Neutrophil (primary cell): ENCODE measurements at regions not wholly inside any gene's neighbourhood (a gene's known extent, or its start where the extent isn't known, plus 50 kb on each side); places are given as distances from the start of the nearest gene placed in this dataset.

Experiments used
- H3K27ac ChIP-seq: fragments of 200-600 bp; sonication (generic); 2 replicates; pipeline ENCODE4 v1.5.1; 2016; ENCODE audit warnings: mild to moderate bottlenecking, moderate library complexity
- H3K27me3 ChIP-seq: fragments of 200-600 bp; sonication (generic); 2 replicates; pipeline ENCODE4 v1.6.0; 2016; ENCODE audit warnings: mild to moderate bottlenecking
- H3K36me3 ChIP-seq: fragments of 200-600 bp; sonication (generic); 2 replicates; pipeline ENCODE4 v1.5.1; 2017
- H3K4me1 ChIP-seq, 2 experiments: fragments of 200-600 bp in 1 of 2; sonication (generic) in 1 of 2; 1 replicate in 1 of 2; 2 replicates in 1 of 2; pipeline versions ENCODE4 v1.5.1 to v1.6.1; 2013 to 2016; ENCODE audit warnings: low read depth in 1 of 2, low read length in 1 of 2, mild to moderate bottlenecking in 1 of 2, moderate library complexity in 1 of 2; ENCODE audit not compliant: control insufficient read depth in 1 of 2, insufficient read depth in 1 of 2
- H3K4me3 ChIP-seq, 2 experiments: fragments of 200-600 bp in 1 of 2; sonication (generic) in 1 of 2; 1 replicate in 1 of 2; 2 replicates in 1 of 2; pipeline ENCODE4 v1.5.1; 2013 to 2016; ENCODE audit warnings: low read depth in 1 of 2, low read length in 1 of 2, mild to moderate bottlenecking in 1 of 2, moderate library complexity in 1 of 2
- H3K9me3 ChIP-seq: fragments of 200-600 bp; sonication (generic); 2 replicates; pipeline ENCODE4 v1.5.1; 2016
- CTCF ChIP-seq: fragments of 200-600 bp; sonication (generic); IDR thresholded peaks from 2 replicates; pipeline ENCODE4 v1.5.1; 2016; ENCODE audit warnings: antibody characterized with exemption

DNA sequence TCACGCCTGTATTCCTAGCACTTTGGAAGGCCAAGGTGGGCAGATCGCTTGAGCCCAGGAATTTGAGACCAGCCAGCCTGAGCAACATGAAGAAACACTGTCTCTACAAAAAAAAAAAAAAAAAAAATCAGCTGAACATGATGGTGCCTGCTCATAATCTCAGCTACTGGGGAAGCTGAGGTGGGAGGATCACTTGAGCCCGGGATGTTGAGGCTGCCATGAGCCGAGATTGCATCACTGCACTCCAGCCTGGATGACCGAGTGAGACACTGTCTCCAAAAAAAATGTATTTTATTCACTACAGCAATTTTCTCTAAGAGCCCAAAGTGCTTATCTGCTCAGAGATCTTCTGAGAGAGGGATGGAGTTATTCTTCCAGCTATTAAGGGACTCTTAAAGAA lies 215.8 kb upstream of the PPP3CA start:
- H3K27me3 ChIP-seq, result no peaks in the 10 kb centered on the region
- no peaks in the 10 kb centered on the region for H3K9me3 ChIP-seq
- H3K36me3 ChIP-seq, result no peaks in the 10 kb centered on the region
- no peak for TF ChIP-seq CTCF
- no peak overlapping the region for H3K4me3 ChIP-seq
- no peaks in the 10 kb centered on the region for H3K4me1 ChIP-seq
- H3K27ac ChIP-seq, result no peak overlapping the region

DNA sequence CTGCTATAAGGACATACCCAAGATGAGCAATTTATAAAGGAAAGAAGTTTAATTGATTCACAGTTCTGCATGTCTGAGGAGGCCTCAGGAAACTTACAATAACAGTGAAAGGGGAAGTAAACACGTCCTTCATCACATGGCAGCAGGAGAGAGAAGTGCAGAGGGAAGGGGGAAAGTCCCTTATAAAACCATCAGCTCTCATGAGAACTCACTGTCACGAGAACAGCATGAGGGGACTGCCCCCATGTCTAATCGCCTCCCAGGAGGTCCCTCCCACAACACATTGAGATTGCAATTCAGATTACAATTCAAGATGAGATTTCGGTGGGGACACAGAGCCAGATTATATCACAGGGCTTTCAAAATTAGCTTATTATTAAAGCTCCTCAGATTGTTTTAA lies 209.5 kb upstream of the PPP3CA start:
- Histone ChIP-seq H3K36me3 (no peaks in the 10 kb centered on the region), H3K27me3 (no peaks in the 10 kb centered on the region), H3K4me3 (no peak overlapping the region), H3K9me3 (peaks cover 7% of the 10 kb centered on the region), H3K27ac (no peak overlapping the region), H3K4me1 (no peaks in the 10 kb centered on the region)
- TF ChIP-seq CTCF, result no peak

DNA sequence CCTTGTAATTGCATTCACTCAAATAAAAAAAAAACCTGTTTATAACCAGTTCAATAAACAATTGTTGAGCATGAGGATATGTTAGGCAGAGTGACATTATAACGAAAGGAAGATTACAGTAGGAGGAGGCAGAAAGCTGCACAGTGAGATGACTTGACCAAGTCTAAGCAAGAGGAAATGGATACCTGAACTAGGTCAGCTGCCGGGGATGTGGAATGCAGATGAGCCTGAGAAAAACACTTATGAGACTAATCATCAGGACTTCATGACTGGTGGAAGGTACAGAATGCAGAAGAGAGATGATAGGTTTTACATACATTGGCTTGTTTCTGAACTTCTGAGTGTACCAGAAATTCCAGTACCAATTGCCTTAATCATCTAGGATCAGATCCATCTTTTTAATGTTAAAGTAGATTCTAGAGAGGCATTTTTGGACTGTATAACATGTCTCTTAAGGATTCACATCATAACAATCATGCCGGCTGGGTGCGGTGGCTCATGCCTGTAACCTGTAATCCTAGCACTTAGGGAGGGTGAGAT lies 208.1 kb upstream of the PPP3CA start:
- H3K9me3 ChIP-seq, result peaks cover 7% of the 10 kb centered on the region
- no peak overlapping the region for H3K27ac ChIP-seq
- no peaks in the 10 kb centered on the region for H3K27me3 ChIP-seq
- TF ChIP-seq CTCF, result no peak
- no peaks in the 10 kb centered on the region for H3K36me3 ChIP-seq
- H3K4me1 ChIP-seq, result no peaks in the 10 kb centered on the region
- no peak overlapping the region for H3K4me3 ChIP-seq

DNA sequence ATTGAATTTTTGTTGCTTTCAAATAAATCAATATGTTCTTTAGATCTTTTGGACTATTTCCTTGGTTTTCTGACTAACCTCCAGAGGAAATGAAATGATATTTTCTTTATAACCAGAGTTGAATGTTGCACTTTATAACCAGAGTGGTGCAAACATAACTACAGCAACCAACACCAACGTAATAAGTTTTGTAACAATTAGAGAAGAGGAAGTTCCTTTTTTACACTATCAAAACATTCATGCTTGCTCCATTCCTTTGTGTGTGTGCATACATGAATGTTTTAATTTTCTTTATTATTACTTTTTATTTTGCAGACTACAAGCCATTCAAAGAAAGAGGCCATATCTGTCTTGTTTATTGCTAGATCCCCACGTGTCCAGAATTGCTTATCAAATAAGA lies 193.0 kb upstream of the PPP3CA start:
- Histone ChIP-seq H3K36me3 (no peaks in the 10 kb centered on the region), H3K27me3 (no peaks in the 10 kb centered on the region), H3K4me1 (peaks cover 15 to 21% of the 10 kb centered on the region in 2 experiments), H3K4me3 (no peak overlapping the region), H3K9me3 (no peaks in the 10 kb centered on the region), H3K27ac (peak overlapping the region; percentile 56)
- TF ChIP-seq CTCF, result no peak

DNA sequence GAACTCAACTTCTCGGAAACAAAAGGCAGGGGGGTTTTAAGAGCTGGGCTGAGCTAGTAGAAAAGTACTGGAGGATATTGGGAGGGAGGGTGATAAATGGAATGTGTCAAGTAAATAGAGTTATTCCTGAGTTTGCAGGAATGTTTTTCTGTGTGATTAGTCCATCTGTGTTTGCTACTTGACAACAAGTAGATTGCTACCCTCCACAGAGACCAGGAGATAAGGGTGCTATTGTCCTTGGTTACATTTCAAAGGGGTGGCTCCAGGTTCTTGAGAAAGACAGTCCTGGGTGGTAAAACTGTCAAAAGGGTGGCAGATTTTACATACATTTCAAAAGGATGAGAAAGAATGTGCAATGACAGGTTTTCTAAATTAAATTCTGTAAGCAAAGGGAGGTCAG lies 181.2 kb upstream of the PPP3CA start:
- no peak overlapping the region for H3K4me3 ChIP-seq
- no peaks in the 10 kb centered on the region for H3K36me3 ChIP-seq
- no peaks in the 10 kb centered on the region for H3K4me1 ChIP-seq
- no peak for TF ChIP-seq CTCF
- no peak overlapping the region for H3K27ac ChIP-seq
- H3K9me3 ChIP-seq, result no peaks in the 10 kb centered on the region
- no peaks in the 10 kb centered on the region for H3K27me3 ChIP-seq

DNA sequence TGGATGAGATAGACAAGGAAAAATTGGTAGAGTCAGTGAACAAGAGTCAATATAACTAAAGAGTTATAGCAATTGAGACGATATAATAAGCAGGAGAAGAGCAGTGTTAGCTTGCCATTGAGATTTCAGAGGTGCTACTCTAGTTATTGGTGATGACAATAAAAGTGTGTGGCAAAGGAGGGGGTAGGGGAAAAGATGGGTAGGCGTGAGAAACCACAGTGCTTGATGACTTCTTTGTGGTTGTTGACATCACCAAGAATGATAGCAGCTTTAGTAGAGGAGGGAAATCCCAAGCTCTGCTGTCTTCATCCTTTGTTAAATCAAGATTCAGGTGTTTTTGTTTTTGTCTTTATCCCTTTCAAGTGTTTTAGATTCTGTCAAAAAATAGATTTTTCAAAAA lies 179.9 kb upstream of the PPP3CA start:
- TF ChIP-seq CTCF, result no peak
- H3K27me3 ChIP-seq, result no peaks in the 10 kb centered on the region
- no peaks in the 10 kb centered on the region for H3K9me3 ChIP-seq
- H3K4me1 ChIP-seq, result no peaks in the 10 kb centered on the region
- H3K4me3 ChIP-seq, result no peak overlapping the region
- H3K27ac ChIP-seq, result no peak overlapping the region
- no peaks in the 10 kb centered on the region for H3K36me3 ChIP-seq
